Thyroid gland (tissue), 4 donors: ENCODE measurements at regions not wholly inside any gene's neighbourhood (a gene's known extent, or its start where the extent isn't known, plus 50 kb on each side); places are given as distances from the start of the nearest gene placed in this dataset.

Experiments
- DNase-seq, 2 donors: peaks; one replicate each; pipeline ENCODE4 v3.0.0-alpha.2; 2019
- H3K27ac ChIP-seq, 3 donors: fragments of 200-600 bp; sonication (generic); 1 replicate in 2 of 3; 2 replicates in 1 of 3; pipeline ENCODE4 v1.5.1; 2016 to 2019; ENCODE audit warnings: mild to moderate bottlenecking in 1 of 3, moderate library complexity in 1 of 3
- H3K27me3 ChIP-seq: fragments of 200-600 bp; sonication (generic); one replicate; pipeline ENCODE4 v1.5.1; 2019
- H3K36me3 ChIP-seq, 2 donors: fragments of 200-600 bp; sonication (generic); one replicate each; pipeline ENCODE4 v1.5.1; 2016 to 2019
- H3K4me1 ChIP-seq, 2 donors: fragments of 200-600 bp; sonication (generic); one replicate each; pipeline ENCODE4 v1.5.1; 2017 to 2019
- H3K4me3 ChIP-seq, 3 donors: fragments of 200-600 bp; sonication (generic); replicated peaks in 1 of 3; 1 replicate in 2 of 3; 2 replicates in 1 of 3; pipeline ENCODE4 v1.5.1; 2016; ENCODE audit warnings: mild to moderate bottlenecking in 1 of 3
- H3K9me3 ChIP-seq: fragments of 200-600 bp; sonication (generic); one replicate; pipeline ENCODE4 v1.5.1; 2017
- CTCF ChIP-seq, 6 experiments: fragments of 200-600 bp in 3 of 6; fragments of 450-650 bp in 3 of 6; sonication (generic) in 3 of 6; IDR thresholded peaks; one replicate each; pipeline ENCODE4 v1.5.1; 2016 to 2019; ENCODE audit warnings: antibody characterized with exemption in 6 of 6, mild to moderate bottlenecking in 2 of 6, inconsistent platforms in 1 of 6, moderate library complexity in 1 of 6
- POLR2A ChIP-seq, 2 donors: fragments of 450-650 bp; IDR thresholded peaks; one replicate each; pipeline ENCODE4 v1.6.1; 2017; ENCODE audit warnings: antibody characterized with exemption in 2 of 2, mild to moderate bottlenecking in 2 of 2, moderate library complexity in 1 of 2
- WGBS, 2 donors: methylation state at CpG; one replicate each; pipeline ENCODE4 v1.1.5; 2017; 5-methylcytosine and 5-hydroxymethylcytosine counted together
- intact Hi-C: fragments of 100-400 bp; cut with DNase I; formaldehyde crosslinking; loops from one replicate; pipeline ENCODE4 v1.15.1; 2023

DNA sequence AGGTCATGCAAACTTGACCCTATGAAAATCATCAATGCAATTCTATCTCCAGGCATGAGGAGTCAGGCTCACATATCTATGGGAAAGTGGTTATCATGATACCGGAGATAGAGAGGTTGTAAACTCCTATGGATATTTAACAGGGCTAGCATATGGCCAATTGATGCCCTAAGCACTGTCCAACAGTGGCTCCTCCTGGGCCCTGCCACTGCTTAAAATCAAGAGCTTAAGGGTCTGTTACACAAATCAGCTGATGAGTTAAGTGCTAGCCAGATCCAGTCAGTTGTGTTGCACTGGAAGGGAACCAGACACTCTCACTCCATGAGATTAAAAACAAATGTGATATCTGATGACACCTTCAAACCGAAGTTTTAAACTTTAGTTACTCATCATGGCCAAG, 337.6 kb downstream of the STIM2 start:
- Histone ChIP-seq H3K36me3 (no peaks in the 10 kb centered on the region), H3K27ac (no peak overlapping the region), H3K4me3 (no peak overlapping the region), H3K9me3 (no peaks in the 10 kb centered on the region), H3K4me1 (no peaks in the 10 kb centered on the region), H3K27me3 (no peaks in the 10 kb centered on the region)
- intact Hi-C loops = no loop called here
- TF ChIP-seq POLR2A (IDR thresholded peaks at IDR 0.05) = no peak
- TF ChIP-seq CTCF (IDR thresholded peaks at IDR 0.05) = no peak
- WGBS, 2 donors = 45 to 50% methylated on average over 2 of the region's 2 CpGs
- no peak for DNase-seq

GRCh38 chr4:27198971-27199370, 338.3 kb downstream of the STIM2 start:
- Histone ChIP-seq H3K4me1 (no peaks in the 10 kb centered on the region), H3K36me3 (no peaks in the 10 kb centered on the region), H3K9me3 (no peaks in the 10 kb centered on the region), H3K27me3 (no peaks in the 10 kb centered on the region), H3K4me3 (no peak overlapping the region), H3K27ac (no peak overlapping the region)
- DNase-seq = no peak
- TF ChIP-seq POLR2A (IDR thresholded peaks at IDR 0.05) = no peak
- no peak for TF ChIP-seq CTCF (IDR thresholded peaks at IDR 0.05)
- 60 to 62% methylated on average over 2 of the region's 2 CpGs for WGBS, 2 donors
- intact Hi-C loops = no loop called here

DNA sequence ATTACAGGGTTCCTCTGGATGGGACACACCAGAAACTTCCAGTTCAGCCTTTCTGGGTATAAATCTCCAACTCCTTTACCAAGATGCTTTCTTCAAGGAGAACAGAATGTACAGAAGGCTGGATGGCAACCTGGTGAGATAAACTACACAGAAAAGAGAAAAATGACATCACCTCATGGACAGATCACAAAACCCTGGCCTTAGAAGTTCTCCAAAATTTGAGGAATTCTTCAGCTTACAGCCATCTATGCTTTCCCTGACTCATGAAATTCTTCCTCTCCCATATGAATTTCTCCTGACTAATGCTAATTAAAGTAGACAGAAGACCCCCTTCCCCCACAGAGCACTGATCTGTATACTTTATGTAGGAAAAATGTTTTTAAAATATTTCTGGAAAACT, 345.4 kb downstream of the STIM2 start:
- Histone ChIP-seq H3K4me1 (no peaks in the 10 kb centered on the region), H3K36me3 (no peaks in the 10 kb centered on the region), H3K9me3 (no peaks in the 10 kb centered on the region), H3K4me3 (no peak overlapping the region), H3K27ac (no peak overlapping the region), H3K27me3 (no peaks in the 10 kb centered on the region)
- no peak for TF ChIP-seq POLR2A (IDR thresholded peaks at IDR 0.05)
- TF ChIP-seq CTCF (IDR thresholded peaks at IDR 0.05) = no peak
- intact Hi-C loops = no loop called here
- no peak for DNase-seq

DNA sequence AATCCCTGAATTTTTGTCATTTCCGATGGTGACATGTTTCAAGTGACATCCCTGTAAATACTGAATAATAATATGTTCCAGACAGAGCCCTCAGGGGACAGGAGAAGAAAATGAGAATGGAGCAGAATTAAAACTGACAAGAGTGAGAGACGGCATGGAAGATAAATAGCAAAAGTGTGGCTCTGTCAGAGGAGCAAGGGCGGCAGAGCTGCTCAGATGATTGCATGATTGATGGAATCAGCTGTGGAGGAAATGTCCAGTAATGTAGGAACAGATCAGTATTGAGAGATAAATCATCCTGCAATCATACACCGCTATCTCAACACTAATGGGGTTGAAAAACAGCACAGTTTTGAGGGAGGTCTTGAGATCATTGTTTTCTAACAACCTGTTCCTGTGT, 350.3 kb downstream of the STIM2 start:
- intact Hi-C loops = no loop called here

DNA sequence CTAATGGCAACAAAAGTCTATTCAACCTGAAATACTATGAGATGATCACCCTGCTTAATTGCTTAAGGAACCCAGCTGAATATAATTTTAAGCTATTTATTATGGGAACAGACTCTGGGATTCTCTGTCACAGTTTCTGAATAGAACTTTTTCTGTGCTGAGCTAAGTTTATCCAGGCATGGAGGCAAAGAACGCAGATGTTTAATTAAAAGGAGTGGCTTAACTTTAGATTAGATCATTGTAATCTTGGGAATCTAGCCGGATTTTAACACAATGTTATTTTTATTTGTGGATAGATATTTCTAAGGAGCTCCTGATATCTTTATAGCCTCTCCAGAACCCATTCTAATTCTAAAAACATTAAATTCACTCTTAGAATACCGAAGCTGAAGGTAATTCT, 353.4 kb downstream of the STIM2 start:
- H3K36me3 ChIP-seq = no peaks in the 10 kb centered on the region
- DNase-seq = no peak
- no peak overlapping the region for H3K27ac ChIP-seq
- no peaks in the 10 kb centered on the region for H3K9me3 ChIP-seq
- no peak overlapping the region for H3K4me3 ChIP-seq
- no peak for TF ChIP-seq POLR2A (IDR thresholded peaks at IDR 0.05)
- no peak for TF ChIP-seq CTCF (IDR thresholded peaks at IDR 0.05)
- 76 to 77% methylated on average over 3 of the region's 3 CpGs for whole genome bisulfite sequencing, 2 donors
- no peaks in the 10 kb centered on the region for H3K4me1 ChIP-seq
- intact Hi-C loops = no loop called here
- no peaks in the 10 kb centered on the region for H3K27me3 ChIP-seq

More for the DNA sequence above, 350.3 kb downstream of the STIM2 start:
- H3K4me1 ChIP-seq = no peaks in the 10 kb centered on the region
- no peaks in the 10 kb centered on the region for H3K27me3 ChIP-seq
- no peak for TF ChIP-seq CTCF (IDR thresholded peaks at IDR 0.05)
- TF ChIP-seq POLR2A (IDR thresholded peaks at IDR 0.05) = no peak
- DNase-seq = no peak
- no peak overlapping the region for H3K4me3 ChIP-seq
- H3K27ac ChIP-seq = no peak overlapping the region
- H3K36me3 ChIP-seq = no peaks in the 10 kb centered on the region
- WGBS, 2 donors = 80 to 85% methylated on average over 4 of the region's 4 CpGs
- no peaks in the 10 kb centered on the region for H3K9me3 ChIP-seq
